IMR-90 (cell line): ENCODE measurements at regions not wholly inside any gene's neighbourhood (a gene's known extent, or its start where the extent isn't known, plus 50 kb on each side); places are given as distances from the start of the nearest gene placed in this dataset.

Source experiments
- ATAC-seq: fragments of 200-7000 bp; cut with Tn5 transposase; 2 replicates; pipeline ENCODE4 v1.9.1; 2020; ENCODE audit warnings: low read depth, mild to moderate bottlenecking, moderate library complexity
- BruUV-seq: library from RNA; stranded (reverse); fragments of 400-500 nt; replicated peaks from 2 replicates; lab custom pipeline; 2021; lab: Mats Ljungman, UMichigan
- CTCF ChIA-PET: fragments of 300-600 bp; formaldehyde crosslinking; extraction: SDS; loops from one replicate; lab custom pipeline; 2021; ENCODE audit warnings: antibody characterized with exemption; lab: Yijun Ruan, JAX
- POLR2A ChIA-PET: fragments of 300-600 bp; sonication (Branson Sonifier 250); formaldehyde crosslinking; loops from one replicate; lab custom pipeline; 2022; ENCODE audit warnings: antibody characterized with exemption; ENCODE audit not compliant: unreplicated experiment; lab: Charles Lee
- DNase-seq: peaks from one replicate; pipeline ENCODE4 v3.0.0; 2013
- H2AFZ ChIP-seq: replicated peaks from 2 replicates; pipeline ENCODE3; 2013; ENCODE audit warnings: low read length, mild to moderate bottlenecking; ENCODE audit not compliant: poor library complexity
- H2AK5ac ChIP-seq: 2 replicates; pipeline ENCODE4 v1.6.1; 2013; ENCODE audit warnings: low read depth, low read length, inconsistent platforms
- H2AK9ac ChIP-seq: replicated peaks from 2 replicates; pipeline ENCODE3; 2013; ENCODE audit warnings: mild to moderate bottlenecking, low read depth, low read length, moderate library complexity; ENCODE audit not compliant: poor library complexity
- H2BK120ac ChIP-seq: 2 replicates; pipeline ENCODE4 v1.6.1; 2013; ENCODE audit warnings: low read depth, low read length, inconsistent platforms
- H2BK15ac ChIP-seq: 3 replicates; pipeline ENCODE4 v1.6.1; 2013; ENCODE audit warnings: low read depth, low read length, inconsistent platforms
- H2BK20ac ChIP-seq: 2 replicates; pipeline ENCODE4 v1.6.1; 2013; ENCODE audit warnings: low read depth, mild to moderate bottlenecking, inconsistent platforms, low read length, moderate library complexity
- H2BK5ac ChIP-seq: 2 replicates; pipeline ENCODE4 v1.6.1; 2013; ENCODE audit warnings: mild to moderate bottlenecking, low read depth, low read length, inconsistent platforms; ENCODE audit not compliant: poor library complexity, severe bottlenecking
- H3K14ac ChIP-seq: replicated peaks from 2 replicates; pipeline ENCODE4 v1.6.1; 2013; ENCODE audit warnings: low read depth, low read length, inconsistent platforms
- H3K18ac ChIP-seq: 2 replicates; pipeline ENCODE4 v1.6.1; 2013; ENCODE audit warnings: low read depth, low read length, control low read depth
- H3K23ac ChIP-seq: 2 replicates; pipeline ENCODE4 v1.6.1; 2013; ENCODE audit warnings: low read depth, low read length, inconsistent platforms
- H3K27ac ChIP-seq: 2 replicates; pipeline ENCODE4 v1.5.1; 2013; ENCODE audit warnings: mild to moderate bottlenecking, control low read depth, low read length; ENCODE audit not compliant: insufficient read depth
- H3K27me3 ChIP-seq: 2 replicates; pipeline ENCODE4 v1.6.1; 2013; ENCODE audit warnings: low read length; ENCODE audit not compliant: control insufficient read depth, insufficient read depth
- H3K36me3 ChIP-seq: 2 replicates; pipeline ENCODE4 v1.6.1; 2013; ENCODE audit warnings: low read length, mixed read lengths; ENCODE audit not compliant: control insufficient read depth, insufficient read depth
- H3K4ac ChIP-seq: 2 replicates; pipeline ENCODE4 v1.6.1; 2013; ENCODE audit warnings: low read depth, low read length, inconsistent platforms
- H3K4me1 ChIP-seq: 2 replicates; pipeline ENCODE4 v1.6.1; 2013; ENCODE audit warnings: low read length, mixed read lengths; ENCODE audit not compliant: control insufficient read depth, insufficient read depth
- H3K4me2 ChIP-seq: 2 replicates; pipeline ENCODE4 v1.6.1; 2013; ENCODE audit warnings: low read depth, mild to moderate bottlenecking, control low read depth, low read length, moderate library complexity
- H3K4me3 ChIP-seq: 2 replicates; pipeline ENCODE4 v1.5.1; 2013; ENCODE audit warnings: low read depth, mild to moderate bottlenecking, control low read depth, low read length, moderate library complexity; ENCODE audit not compliant: insufficient read depth
- H3K56ac ChIP-seq: 2 replicates; pipeline ENCODE4 v1.6.1; 2013; ENCODE audit warnings: low read length, inconsistent platforms; ENCODE audit not compliant: insufficient read depth; ENCODE audit errors: extremely low read depth
- H3K79me1 ChIP-seq, 2 experiments: 2 replicates each; pipeline ENCODE4 v1.6.1; 2013; ENCODE audit warnings: low read length in 2 of 2, inconsistent platforms in 1 of 2, low read depth in 1 of 2
- H3K9ac ChIP-seq: 2 replicates; pipeline ENCODE4 v1.6.1; 2013; ENCODE audit warnings: low read depth, low read length, control low read depth
- H3K9me1 ChIP-seq: 2 replicates; pipeline ENCODE4 v1.6.1; 2013; ENCODE audit warnings: low read length, inconsistent platforms; ENCODE audit not compliant: insufficient read depth
- H3K9me3 ChIP-seq: 2 replicates; pipeline ENCODE4 v1.6.1; 2013; ENCODE audit warnings: low read length; ENCODE audit not compliant: control insufficient read depth, insufficient read depth
- H4K20me1 ChIP-seq: 2 replicates; pipeline ENCODE4 v1.6.1; 2013; ENCODE audit warnings: low read length, inconsistent platforms; ENCODE audit not compliant: insufficient read depth
- H4K5ac ChIP-seq: 2 replicates; pipeline ENCODE4 v1.6.1; 2013; ENCODE audit warnings: mild to moderate bottlenecking, low read depth, low read length, control low read depth
- H4K8ac ChIP-seq, 2 experiments: 2 replicates each; pipeline ENCODE4 v1.6.1; 2013; ENCODE audit warnings: low read depth in 2 of 2, low read length in 2 of 2, control low read depth in 1 of 2, inconsistent platforms in 1 of 2
- H4K91ac ChIP-seq: 2 replicates; pipeline ENCODE4 v1.6.1; 2013; ENCODE audit warnings: low read depth, low read length, inconsistent platforms; ENCODE audit not compliant: insufficient read depth
- BHLHE40 ChIP-seq: fragments of 150-350 bp; IDR thresholded peaks from 2 replicates; pipeline ENCODE4 v1.6.1; 2016; ENCODE audit warnings: mild to moderate bottlenecking, low read depth, low read length
- CEBPB ChIP-seq: IDR thresholded peaks from 2 replicates; pipeline ENCODE4 v1.6.1; 2012; ENCODE audit warnings: low read depth, low read length, improper control_type of control experiment
- CHD1 ChIP-seq: IDR thresholded peaks from 2 replicates; pipeline ENCODE4 v1.6.1; 2012; ENCODE audit warnings: low read depth, low read length, improper control_type of control experiment
- CTCF ChIP-seq: conservative IDR thresholded peaks from 2 replicates; pipeline ENCODE4 v1.5.1; 2012; ENCODE audit warnings: mild to moderate bottlenecking, low read depth, low read length, improper control_type of control experiment
- ELK1 ChIP-seq: fragments of 150-350 bp; IDR thresholded peaks from 2 replicates; pipeline ENCODE4 v1.6.1; 2016; ENCODE audit warnings: low read depth, mild to moderate bottlenecking, low read length, moderate library complexity, borderline replicate concordance
- MAFK ChIP-seq: IDR thresholded peaks from 2 replicates; pipeline ENCODE4 v1.6.1; 2012; ENCODE audit warnings: low read depth, low read length, improper control_type of control experiment
- MXI1 ChIP-seq: IDR thresholded peaks from 2 replicates; pipeline ENCODE4 v1.6.1; 2012; ENCODE audit warnings: low read depth, mild to moderate bottlenecking, low read length, moderate library complexity, borderline replicate concordance
- NFE2L2 ChIP-seq: fragments of 150-350 bp; IDR thresholded peaks from 2 replicates; pipeline ENCODE4 v1.6.1; 2016; ENCODE audit warnings: low read depth, mild to moderate bottlenecking, low read length
- POLR2A ChIP-seq: IDR thresholded peaks from 2 replicates; pipeline ENCODE4 v1.6.1; 2012; ENCODE audit warnings: mild to moderate bottlenecking, low read depth, low read length
- RCOR1 ChIP-seq: IDR thresholded peaks from 2 replicates; pipeline ENCODE4 v1.6.1; 2012; ENCODE audit warnings: mild to moderate bottlenecking, low read length, improper control_type of control experiment; ENCODE audit not compliant: insufficient replicate concordance
- RFX5 ChIP-seq: IDR thresholded peaks from 2 replicates; pipeline ENCODE4 v1.8.0; 2012; ENCODE audit warnings: low read depth, mild to moderate bottlenecking, low read length, moderate library complexity
- SMC3 ChIP-seq: fragments of 150-350 bp; IDR thresholded peaks from 2 replicates; pipeline ENCODE4 v1.6.1; 2016; ENCODE audit warnings: low read depth, mild to moderate bottlenecking, antibody characterized with exemption, low read length, moderate library complexity
- USF2 ChIP-seq: fragments of 150-350 bp; IDR thresholded peaks from 2 replicates; pipeline ENCODE4 v1.6.1; 2017; ENCODE audit warnings: mild to moderate bottlenecking, antibody characterized with exemption, low read length, low read depth
- WGBS, 2 experiments: methylation state at CpG; one replicate each; pipeline versions ENCODE4 v1.1.5 to v1.1.7; 2013; ENCODE audit warnings: missing lambda C conversion rate in 2 of 2; ENCODE audit not compliant: insufficient read length in 1 of 2; ENCODE audit errors: extremely low coverage in 2 of 2; 5-methylcytosine and 5-hydroxymethylcytosine counted together
- dilution Hi-C: fragments of 300-500 bp; cut with HindIII; formaldehyde crosslinking; loops from one replicate; pipeline ENCODE4 v1.14.3; 2018; ENCODE audit warnings: low sequenced_read_pairs; ENCODE audit not compliant: unreplicated experiment
- in situ Hi-C: fragments of 300-500 bp; cut with MboI; formaldehyde crosslinking; loops from 3 replicates; pipeline ENCODE4 v1.14.3; 2019; ENCODE audit warnings: low sequenced_read_pairs, inconsistent platforms, mixed read lengths
- intact Hi-C: fragments of 100-400 bp; cut with micrococcal nuclease; formaldehyde crosslinking; loops from 2 replicates; pipeline ENCODE4 v1.10.0; 2022

GRCh38 chr9:81132318-81132717 is 557.0 kb downstream of the TLE1 start:
- intact Hi-C loops (no loop called here), in situ Hi-C loops (no loop called here), dilution Hi-C loops (no loop called here)
- ChIA-PET CTCF (no interaction called here), POLR2A (no interaction called here)
- H4K91ac ChIP-seq, result no peak overlapping the region
- no peak overlapping the region for H2AFZ ChIP-seq
- TF ChIP-seq MXI1 (no peak), POLR2A (no peak), BHLHE40 (no peak), MAFK (peak; percentile 37; the same call in 1 of the 2 replicates), NFE2L2 (peak; percentile 68; the same call in 1 of the 2 replicates), RCOR1 (no peak), CEBPB (no peak), CHD1 (no peak), RFX5 (no peak), USF2 (no peak), ELK1 (no peak), CTCF (no peak), SMC3 (no peak)
- no peak overlapping the region for H3K27ac ChIP-seq
- DNase-seq (peak; percentile 72), ATAC-seq (peak; percentile 29; the same call in 1 of the 2 replicates)
- no peak overlapping the region for H2BK5ac ChIP-seq
- H2AK5ac ChIP-seq, result no peak overlapping the region
- WGBS, 2 experiments, result 80% methylated on average over 1 of the region's 2 CpGs; no CpG with 5 or more reads in 1 of the 2 experiments
- no peak overlapping the region for H3K14ac ChIP-seq
- H2BK20ac ChIP-seq, result no peak overlapping the region
- no peaks in the 10 kb centered on the region for H3K9me3 ChIP-seq
- no peak overlapping the region for H3K23ac ChIP-seq
- no peak overlapping the region for H4K5ac ChIP-seq
- H3K79me1 ChIP-seq, result no peaks in the 10 kb centered on the region
- H3K4me1 ChIP-seq, result peaks cover 3% of the 10 kb centered on the region; the same call in 1 of the 2 replicates
- BruUV-seq, result no TSS peak
- H3K4me2 ChIP-seq, result peak overlapping the region; percentile 30; the same call in 1 of the 2 replicates
- H4K20me1 ChIP-seq, result no peaks in the 10 kb centered on the region
- peaks cover 4% of the 10 kb centered on the region; the same call in 1 of the 2 replicates for H3K27me3 ChIP-seq
- no peaks in the 10 kb centered on the region for H3K36me3 ChIP-seq
- no peak overlapping the region for H3K4me3 ChIP-seq
- no peak overlapping the region for H3K18ac ChIP-seq
- no peak overlapping the region for H3K9ac ChIP-seq
- H2AK9ac ChIP-seq, result no peak overlapping the region
- no peak overlapping the region for H2BK120ac ChIP-seq
- no peak overlapping the region for H4K8ac ChIP-seq
- no peak overlapping the region for H3K56ac ChIP-seq
- H2BK15ac ChIP-seq, result no peak overlapping the region
- H3K4ac ChIP-seq, result no peak overlapping the region
- no peaks in the 10 kb centered on the region for H3K9me1 ChIP-seq
